ENCODE measurements at regions not wholly inside any gene's neighbourhood (a gene's known extent, or its start where the extent isn't known, plus 50 kb on each side); places are given as distances from the start of the nearest gene placed in this dataset.

DNA sequence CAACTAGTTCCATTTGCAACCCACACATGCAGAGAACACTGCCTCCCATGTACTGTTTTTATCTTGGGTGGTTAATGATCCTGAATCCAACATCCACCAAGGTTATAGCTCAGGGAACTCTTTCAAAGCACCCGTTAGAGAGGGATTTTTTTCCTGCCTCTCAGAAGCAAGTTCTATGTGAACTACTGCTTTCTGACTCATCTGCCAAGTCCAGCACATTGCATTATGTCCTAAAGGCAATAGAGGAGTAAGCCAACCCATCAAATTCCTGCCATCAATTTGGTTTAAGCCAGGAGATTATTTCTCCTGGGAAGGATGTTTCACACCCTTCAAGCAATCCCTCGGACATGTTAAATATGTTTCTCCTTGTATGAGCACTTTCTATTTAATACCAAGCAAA, 334.5 kb downstream of the GASK1B start:
- Histone ChIP-seq H2AFZ (ENCODE audit: low read length) (no peak overlapping the region), H3K9ac (ENCODE audit: low read depth, low read length, poor library complexity, severe bottlenecking) (no peak overlapping the region), H3F3A (ENCODE audit: low read depth) (no peaks in the 10 kb centered on the region), H3K4me1 (ENCODE audit: insufficient read depth, low read length, poor library complexity, severe bottlenecking) (no peaks in the 10 kb centered on the region), H3K36me3 (ENCODE audit: insufficient read depth, low read length) (no peaks in the 10 kb centered on the region), H3K79me2 (ENCODE audit: insufficient read depth, low read length) (no peaks in the 10 kb centered on the region), H3K4me3 (ENCODE audit: low read length, poor library complexity, severe bottlenecking) (no peak overlapping the region), H3K9me3 (ENCODE audit: insufficient read depth, low read depth, low read length) (no peaks in the 10 kb centered on the region), H3K27me3 (ENCODE audit: insufficient read depth, low read length, poor library complexity, severe bottlenecking) (no peaks in the 10 kb centered on the region), H3K4me2 (ENCODE audit: low read depth, low read length, poor library complexity, severe bottlenecking) (no peak overlapping the region), H4K20me1 (ENCODE audit: insufficient read depth, low read length, poor library complexity, severe bottlenecking) (no peaks in the 10 kb centered on the region), H3K9me2 (replicated peaks; ENCODE audit: low read depth, low read length) (no peaks in the 10 kb centered on the region)
- TF ChIP-seq CTCF (conservative IDR thresholded peaks at IDR 0.05; ENCODE audit: low read length), result no peak
- TF ChIP-seq EZH2phosphoT487 (IDR thresholded peaks at IDR 0.05; ENCODE audit: borderline replicate concordance), result no peak

- no peak overlapping the region for H3K9ac ChIP-seq (ENCODE audit: low read depth, low read length, poor library complexity, severe bottlenecking)
- H3K9me3 ChIP-seq (ENCODE audit: insufficient read depth, low read depth, low read length), result no peaks in the 10 kb centered on the region
- H3K27me3 ChIP-seq (ENCODE audit: insufficient read depth, low read length, poor library complexity, severe bottlenecking), result no peaks in the 10 kb centered on the region
- no peaks in the 10 kb centered on the region for H3K9me2 ChIP-seq (replicated peaks; ENCODE audit: low read depth, low read length)
- TF ChIP-seq CTCF (conservative IDR thresholded peaks at IDR 0.05; ENCODE audit: low read length) (no peak), EZH2phosphoT487 (IDR thresholded peaks at IDR 0.05; ENCODE audit: borderline replicate concordance) (no peak)
- H3K79me2 ChIP-seq (ENCODE audit: insufficient read depth, low read length), result no peaks in the 10 kb centered on the region
- no peak overlapping the region for H2AFZ ChIP-seq (ENCODE audit: low read length)
- H4K20me1 ChIP-seq (ENCODE audit: insufficient read depth, low read length, poor library complexity, severe bottlenecking), result no peaks in the 10 kb centered on the region
- H3F3A ChIP-seq (ENCODE audit: low read depth), result no peaks in the 10 kb centered on the region
- no peak overlapping the region for H3K4me2 ChIP-seq (ENCODE audit: low read depth, low read length, poor library complexity, severe bottlenecking)
- H3K36me3 ChIP-seq (ENCODE audit: insufficient read depth, low read length), result no peaks in the 10 kb centered on the region
- no peak overlapping the region for H3K4me3 ChIP-seq (ENCODE audit: low read length, poor library complexity, severe bottlenecking)
- no peaks in the 10 kb centered on the region for H3K4me1 ChIP-seq (ENCODE audit: insufficient read depth, low read length, poor library complexity, severe bottlenecking)
Measured at GRCh38 chr4:157837071-157837703, 335.6 kb downstream of the GASK1B start.

DNA sequence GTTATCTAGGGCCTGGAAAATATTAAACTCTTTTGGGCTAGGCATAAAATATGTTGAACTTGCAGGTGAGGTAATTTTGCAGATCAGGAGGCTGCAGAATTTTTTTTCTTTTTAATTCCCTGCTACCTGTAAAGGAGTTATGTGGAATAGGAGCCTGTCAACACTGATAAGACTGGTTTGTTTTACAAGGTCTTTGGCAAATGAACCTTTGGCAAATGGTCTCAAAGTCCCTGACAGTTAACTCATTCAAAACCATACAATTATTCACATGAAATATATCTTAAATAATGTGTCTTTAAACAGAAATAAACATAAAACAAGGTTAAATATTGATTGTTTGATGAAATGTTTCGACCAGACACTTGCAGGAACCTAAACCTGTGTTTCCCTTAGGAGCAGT, 340.2 kb downstream of the GASK1B start:
- Histone ChIP-seq H4K20me1 (ENCODE audit: insufficient read depth, low read length, poor library complexity, severe bottlenecking) (no peaks in the 10 kb centered on the region), H3K9me2 (replicated peaks; ENCODE audit: low read depth, low read length) (no peaks in the 10 kb centered on the region), H3K4me3 (ENCODE audit: low read length, poor library complexity, severe bottlenecking) (no peak overlapping the region), H3K79me2 (ENCODE audit: insufficient read depth, low read length) (no peaks in the 10 kb centered on the region), H3K4me1 (ENCODE audit: insufficient read depth, low read length, poor library complexity, severe bottlenecking) (no peaks in the 10 kb centered on the region), H3K4me2 (ENCODE audit: low read depth, low read length, poor library complexity, severe bottlenecking) (no peak overlapping the region), H3K27me3 (ENCODE audit: insufficient read depth, low read length, poor library complexity, severe bottlenecking) (no peaks in the 10 kb centered on the region), H3K9ac (ENCODE audit: low read depth, low read length, poor library complexity, severe bottlenecking) (no peak overlapping the region), H2AFZ (ENCODE audit: low read length) (no peak overlapping the region), H3K9me3 (ENCODE audit: insufficient read depth, low read depth, low read length) (no peaks in the 10 kb centered on the region), H3K36me3 (ENCODE audit: insufficient read depth, low read length) (no peaks in the 10 kb centered on the region), H3F3A (ENCODE audit: low read depth) (no peaks in the 10 kb centered on the region)
- TF ChIP-seq EZH2phosphoT487 (IDR thresholded peaks at IDR 0.05; ENCODE audit: borderline replicate concordance) (no peak), CTCF (conservative IDR thresholded peaks at IDR 0.05; ENCODE audit: low read length) (no peak)

Measured in Loucy (cell line).